DMS79 treated with DMSO at 0.1 percent for 48 hours (cell line): ENCODE measurements at regions not wholly inside any gene's neighbourhood (a gene's known extent, or its start where the extent isn't known, plus 50 kb on each side); places are given as distances from the start of the nearest gene placed in this dataset.
A peak's percentile ranks its signal among the peaks of the same experiment; 100 is the strongest.

Experiments used
- DNase-seq: peaks from one replicate; lab custom pipeline; 2025; lab: John Stamatoyannopoulos, UW

DNA sequence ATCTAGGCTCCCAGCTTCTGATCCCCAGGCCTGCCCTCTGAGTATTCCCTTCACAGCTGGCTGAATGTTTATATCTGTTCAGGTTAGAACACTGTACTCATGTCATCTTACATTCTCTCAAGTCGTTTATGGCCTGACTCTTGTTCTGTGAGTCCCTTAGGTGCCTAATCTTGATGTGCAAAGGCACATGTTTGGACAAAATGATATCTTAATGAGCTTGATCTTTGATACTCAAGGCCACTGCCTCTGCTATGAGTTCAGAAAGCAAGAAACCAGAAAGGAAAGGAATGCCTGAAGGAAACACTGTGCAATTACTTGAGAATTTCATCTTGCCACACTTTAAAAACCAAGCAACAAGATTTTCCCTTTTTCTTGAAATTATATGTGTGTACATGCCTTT is 391.8 kb upstream of the ZNF608 start:
- no peak for DNase-seq

DNA sequence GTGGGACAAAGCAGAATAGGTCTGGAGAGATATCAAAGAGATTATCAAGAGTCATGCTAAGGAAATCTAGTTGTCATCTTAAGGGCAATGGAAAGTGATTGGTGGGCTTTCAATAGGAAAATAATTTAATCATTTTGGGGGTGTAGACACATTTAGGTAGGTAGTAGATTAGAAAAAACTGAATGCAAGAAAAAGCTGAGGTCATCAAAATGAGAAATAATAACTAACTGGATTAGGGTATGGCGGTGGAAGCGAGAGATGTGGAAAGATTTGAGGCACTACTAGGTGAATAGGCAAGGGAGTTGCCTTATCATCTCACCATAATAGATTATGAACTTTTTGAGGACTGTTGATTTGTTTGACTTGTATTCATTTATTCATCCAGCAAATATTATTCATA is 393.2 kb upstream of the ZNF608 start:
- DNase-seq = no peak

DNA sequence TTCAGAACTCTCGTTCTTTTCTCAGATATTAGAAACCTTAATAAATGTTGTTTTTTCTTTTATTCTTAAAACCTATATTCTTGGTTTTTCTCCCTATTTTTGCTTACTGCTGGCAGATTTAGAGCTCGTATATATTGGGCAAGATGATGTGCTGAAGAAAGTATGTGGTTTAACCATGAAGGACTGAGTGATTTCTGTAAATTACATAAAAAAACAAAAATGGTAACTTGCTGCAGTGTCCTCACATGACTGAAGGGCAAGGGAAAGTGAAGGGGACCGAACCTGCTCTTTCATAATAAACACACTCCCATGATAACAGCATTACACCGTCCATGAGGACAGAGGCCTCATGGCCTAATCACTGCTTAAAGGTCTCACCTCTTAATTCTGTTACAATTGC is 393.8 kb upstream of the ZNF608 start:
- DNase-seq = no peak

DNA sequence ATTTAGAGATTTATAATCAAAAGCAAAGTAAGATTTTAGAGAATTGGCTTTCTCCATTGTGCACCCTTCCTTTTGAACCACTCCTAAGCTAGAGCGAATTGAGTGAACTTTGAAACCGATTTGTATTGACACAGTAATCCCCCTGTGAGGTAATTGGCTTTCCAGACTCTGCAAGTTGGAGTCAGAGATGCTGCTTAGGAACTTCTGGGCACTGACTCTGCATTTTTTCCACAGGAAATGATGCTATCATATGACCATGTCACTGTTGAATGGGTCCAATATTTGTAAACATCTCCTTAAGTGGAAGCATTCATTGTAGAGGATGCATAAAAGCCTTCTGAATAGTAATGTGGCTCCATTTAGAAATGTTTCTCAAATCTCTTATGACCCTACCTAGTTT is 394.4 kb upstream of the ZNF608 start:
- DNase-seq = no peak

DNA sequence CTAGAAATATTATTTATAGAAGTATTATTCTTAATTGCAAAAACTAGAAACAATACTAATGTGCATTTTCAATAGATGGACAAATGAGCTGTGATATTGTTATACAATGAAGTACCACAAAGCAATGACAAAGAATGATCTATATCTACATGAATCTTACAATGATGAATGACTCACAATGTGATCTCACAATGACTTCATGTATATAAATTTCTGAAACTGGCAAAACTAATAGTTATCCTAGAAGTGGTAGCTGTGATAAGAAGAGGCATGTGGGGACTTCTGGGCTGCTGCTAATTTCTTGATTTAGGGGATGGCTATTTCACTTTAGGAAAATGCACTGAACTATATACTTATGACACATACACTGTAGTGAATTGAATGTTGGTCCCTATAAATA is 396.0 kb upstream of the ZNF608 start:
- DNase-seq = no peak

DNA sequence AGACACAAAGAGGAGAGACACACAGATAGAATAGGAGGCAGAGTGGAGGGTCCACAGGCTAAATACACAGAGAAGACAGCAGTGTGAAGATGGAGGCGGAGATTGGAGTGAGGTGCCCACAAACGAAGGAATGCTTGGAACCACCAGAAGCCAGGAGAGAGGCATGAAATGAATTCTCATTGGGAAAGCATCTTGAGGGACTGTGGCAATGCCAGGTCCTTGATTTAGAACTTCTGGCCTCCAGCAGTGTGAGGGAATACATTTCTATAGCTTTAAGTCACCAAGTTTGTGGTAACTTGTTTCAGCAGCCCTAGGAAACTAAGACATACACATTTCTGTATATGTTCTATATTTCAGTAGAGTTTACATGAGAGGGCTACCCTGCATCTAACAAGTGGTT is 396.6 kb upstream of the ZNF608 start:
- no peak for DNase-seq

DNA sequence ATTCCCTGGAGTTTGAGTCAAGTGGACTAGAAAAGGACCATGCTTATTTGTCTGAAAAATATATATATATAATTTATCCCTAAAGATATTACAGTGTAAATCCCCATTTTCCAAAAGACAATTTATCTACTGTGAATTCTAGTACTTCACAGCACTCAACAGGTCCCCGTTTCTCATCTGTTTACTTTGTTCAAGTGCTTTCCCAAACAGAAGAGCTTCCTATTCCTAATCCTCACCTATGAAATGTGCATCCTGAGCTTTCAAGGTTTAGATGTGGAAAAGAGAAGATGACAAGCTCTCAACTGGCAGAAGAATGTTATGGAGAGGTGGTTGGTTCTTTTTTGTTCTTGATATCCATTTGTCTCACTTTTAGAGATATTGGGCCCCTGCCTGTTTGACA is 401.6 kb upstream of the ZNF608 start:
- DNase-seq = no peak

DNA sequence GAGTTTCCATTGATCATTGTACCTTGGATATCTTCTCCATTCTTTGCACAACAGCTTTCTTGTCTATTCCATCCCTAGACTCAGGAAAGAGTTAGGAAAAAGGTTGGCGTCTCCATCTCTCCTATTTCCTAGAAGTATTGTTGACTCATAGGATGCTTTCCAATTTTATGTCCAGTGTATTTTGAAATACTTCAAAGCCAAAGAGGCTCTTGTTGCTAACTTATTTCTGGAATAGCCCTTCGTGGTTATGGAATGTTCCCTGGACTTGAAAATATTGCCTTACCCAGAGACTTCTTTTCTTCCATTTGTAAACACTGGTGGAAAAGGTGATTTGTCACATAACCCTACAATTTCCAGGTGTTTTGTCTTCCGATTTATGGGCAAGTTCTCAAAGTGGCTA is 402.3 kb upstream of the ZNF608 start:
- no peak for DNase-seq

DNA sequence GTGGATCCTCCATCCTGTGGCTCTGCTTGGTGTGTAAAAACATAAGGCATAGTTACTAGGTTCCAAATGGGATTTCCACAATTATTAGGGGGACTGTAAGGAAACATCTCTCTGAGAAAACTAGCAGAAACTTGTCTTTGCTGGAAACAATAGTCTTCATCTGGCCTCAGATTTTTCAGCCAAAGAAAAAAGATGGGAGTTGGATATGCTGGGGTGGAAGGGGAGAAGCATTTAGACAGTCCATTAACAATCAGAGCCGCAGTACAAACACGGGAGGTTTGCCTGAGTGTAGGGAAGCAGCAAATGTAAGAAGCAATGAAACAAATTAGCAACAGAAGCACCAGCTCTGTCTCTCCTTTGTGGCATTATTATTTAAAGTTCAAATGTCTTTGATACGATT is 402.7 kb upstream of the ZNF608 start:
- DNase-seq = no peak

DNA sequence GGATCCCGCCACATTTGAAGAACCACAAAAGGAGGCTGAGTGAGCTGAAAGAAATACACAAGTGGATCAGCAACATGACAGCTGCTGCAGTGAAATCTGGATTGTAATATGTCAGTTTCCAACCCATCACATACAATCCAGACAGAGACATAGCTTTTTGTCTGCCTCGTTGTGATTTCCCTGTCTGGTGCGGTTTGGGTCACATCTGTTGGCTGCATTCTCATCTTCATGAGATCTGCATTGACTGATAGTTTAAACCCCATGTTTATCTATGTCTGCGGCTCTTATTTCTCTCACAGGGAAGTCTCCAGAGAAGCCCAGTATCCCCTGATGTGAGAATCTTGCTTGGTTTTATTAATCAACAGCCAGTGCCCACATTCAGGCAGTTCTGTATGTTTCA is 403.1 kb upstream of the ZNF608 start:
- no peak for DNase-seq

DNA sequence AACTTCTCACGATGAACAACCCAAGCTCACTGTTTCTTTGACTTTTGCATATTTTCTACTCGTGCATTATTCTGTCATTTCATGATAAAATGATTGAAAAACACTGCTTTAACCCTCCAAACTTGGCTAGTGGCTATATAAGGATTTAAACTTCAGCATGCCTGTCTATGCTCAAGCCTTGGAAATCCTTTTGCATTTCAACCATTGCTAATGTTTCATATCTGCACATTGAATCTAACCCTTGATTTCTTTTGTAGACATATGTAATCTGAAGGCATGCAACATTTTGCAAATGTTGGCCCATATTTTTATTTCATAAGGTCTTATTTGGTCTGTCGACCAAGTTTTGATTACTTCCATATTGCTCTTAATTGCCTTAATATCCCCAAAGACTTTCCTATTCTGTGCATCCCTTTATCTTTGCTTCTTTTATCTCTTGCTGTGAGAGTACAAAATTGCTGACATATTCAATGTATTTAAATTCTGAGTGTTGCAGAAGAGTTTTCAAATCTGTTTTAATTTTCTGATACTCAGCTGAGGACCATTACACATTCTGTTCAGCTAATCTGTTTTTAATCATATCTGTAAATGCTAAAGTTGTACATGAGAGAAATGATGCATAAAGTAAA is 403.7 kb upstream of the ZNF608 start:
- no peak for DNase-seq

DNA sequence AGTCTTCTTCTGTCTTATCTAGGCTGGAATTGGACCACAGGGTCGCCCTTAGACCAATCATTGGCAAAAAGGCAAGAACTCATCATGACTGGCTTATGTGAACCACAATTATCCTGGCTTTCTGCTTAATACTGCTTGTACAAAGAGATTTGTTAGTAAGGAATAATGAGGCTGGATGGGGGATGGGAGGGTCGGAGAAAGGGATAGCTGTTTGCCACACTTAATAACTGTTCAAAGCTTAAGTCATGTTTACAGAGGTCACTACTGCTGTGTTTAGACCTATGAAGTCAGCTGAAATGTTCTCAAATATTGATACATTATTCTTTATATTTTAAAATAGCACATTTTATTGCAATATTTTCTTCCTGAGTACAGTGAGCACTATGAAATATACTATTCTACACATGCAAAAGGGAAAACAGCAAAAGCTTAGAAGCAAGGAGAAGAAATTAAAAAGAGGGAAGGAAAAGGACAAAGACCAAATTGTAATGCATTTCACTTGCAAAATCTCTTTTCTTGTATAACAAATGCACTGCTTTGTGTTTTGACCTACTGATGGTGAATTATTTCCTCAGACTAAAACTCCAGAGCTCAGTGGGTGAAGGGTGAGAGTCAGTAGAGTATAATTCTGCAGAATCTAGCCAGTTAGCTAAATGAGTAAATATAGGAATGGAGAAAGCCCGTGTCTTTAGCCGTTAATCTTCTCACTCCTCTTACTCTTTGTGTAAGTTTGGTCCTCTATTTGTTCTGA is 404.9 kb upstream of the ZNF608 start:
- no peak for DNase-seq

DNA sequence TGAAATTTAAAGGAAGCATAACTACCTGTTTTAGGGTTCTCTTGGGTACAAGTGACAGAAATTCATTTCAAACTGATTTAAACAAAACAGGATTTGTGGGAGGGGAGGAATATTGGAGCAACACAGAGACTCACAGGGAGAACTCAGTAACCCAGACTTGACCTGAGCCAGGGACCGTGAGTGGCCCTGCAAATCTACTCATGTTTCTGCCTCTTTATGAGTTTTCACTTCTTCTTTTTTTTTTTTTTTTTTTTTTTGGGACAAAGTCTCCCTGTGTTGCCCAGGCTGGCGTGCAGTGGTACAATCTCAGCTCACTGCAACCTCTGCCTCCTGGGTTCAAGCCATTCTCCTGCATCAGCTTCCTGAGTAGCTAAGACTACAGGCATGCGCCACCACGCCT is 405.6 kb upstream of the ZNF608 start:
- DNase-seq = no peak

DNA sequence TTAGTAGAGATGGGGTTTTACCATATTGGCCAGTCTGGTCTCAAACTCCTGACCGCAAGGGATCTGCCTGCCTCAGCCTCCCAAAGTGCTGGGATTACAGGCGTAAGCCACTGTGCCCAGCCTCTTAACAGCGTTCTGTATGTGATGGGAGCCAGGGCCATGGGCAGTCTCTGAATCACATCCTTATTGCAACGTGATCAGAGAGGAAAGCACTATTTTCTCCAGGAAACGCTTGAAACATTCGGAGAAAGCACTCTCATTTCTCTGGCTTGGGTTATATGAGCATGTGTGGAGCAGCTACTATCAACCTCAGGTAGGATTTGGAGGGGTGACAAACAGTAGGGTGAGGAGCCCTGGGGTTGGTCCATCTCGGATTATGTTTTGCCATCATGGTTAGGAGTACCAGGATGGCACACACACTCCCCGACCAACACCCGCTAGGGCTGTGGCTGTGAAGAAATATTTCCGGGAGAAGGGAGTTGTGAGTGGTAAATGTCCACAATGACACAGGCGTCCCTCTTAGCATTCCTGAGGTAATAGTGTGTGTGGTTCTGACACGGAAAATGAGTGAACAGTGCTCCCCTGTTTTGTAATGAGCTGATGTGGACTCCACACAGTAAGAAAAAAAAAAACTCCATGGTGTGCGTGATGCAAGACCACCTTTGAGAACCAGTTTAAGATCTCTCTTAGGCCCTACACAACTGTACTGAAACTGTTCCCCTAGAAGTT is 406.2 kb upstream of the ZNF608 start:
- no peak for DNase-seq

DNA sequence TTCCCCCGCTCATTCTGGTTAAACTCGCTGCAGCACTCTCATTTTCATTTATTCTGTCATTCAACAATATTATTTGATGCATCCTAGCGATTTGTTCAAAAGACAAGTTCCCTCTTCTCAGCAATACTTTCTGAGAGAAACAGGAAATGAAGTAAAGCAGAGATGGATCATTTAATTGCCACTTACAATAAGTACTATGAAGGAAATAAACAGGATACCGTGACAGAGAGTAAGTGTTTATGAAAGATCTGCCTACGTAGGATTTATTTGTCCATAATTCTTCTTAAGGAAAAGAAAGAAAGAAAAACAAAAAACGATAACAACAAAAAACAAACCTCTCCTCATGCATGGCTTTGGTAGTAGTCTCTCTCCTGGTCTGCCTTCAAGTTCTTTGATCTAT is 406.8 kb upstream of the ZNF608 start:
- DNase-seq = peak; percentile 3

DNA sequence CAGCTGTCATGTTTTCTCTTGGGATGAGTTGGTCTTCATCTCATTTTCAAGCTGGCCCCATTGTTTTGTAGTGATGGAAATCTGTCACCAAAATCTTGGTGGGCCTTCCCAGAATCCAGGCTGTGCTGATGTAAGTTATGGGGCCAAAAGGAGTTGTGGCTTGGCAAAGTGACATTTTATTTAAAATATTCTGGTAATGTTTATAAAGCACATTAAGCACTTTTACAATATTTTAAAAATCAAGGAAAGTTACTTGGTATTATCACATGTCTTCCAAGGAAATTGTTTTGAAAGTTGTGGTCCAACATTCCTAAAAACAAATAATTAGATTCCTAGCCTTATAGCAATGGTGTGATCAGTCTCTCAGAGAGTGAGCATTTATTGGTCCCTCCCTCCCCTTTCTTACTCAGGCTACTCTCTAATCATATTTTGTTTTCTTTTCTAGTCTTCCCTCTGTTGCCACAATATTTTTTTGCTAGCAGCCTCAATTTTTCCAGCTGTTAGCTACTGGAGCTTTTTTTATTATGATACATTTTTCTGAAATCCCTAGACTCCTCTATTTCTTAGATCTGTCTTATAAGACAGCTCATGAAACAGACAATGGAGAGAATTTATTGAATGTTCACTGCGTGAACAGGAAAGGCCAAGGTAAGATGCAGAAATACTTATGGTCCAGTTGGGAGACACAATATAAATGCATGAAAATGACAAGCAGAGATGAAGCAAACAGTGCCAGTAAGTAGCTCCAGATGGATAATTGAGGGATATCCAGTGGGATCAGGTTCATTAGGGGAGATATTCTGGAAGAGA is 408.1 kb upstream of the ZNF608 start:
- DNase-seq = no peak

DNA sequence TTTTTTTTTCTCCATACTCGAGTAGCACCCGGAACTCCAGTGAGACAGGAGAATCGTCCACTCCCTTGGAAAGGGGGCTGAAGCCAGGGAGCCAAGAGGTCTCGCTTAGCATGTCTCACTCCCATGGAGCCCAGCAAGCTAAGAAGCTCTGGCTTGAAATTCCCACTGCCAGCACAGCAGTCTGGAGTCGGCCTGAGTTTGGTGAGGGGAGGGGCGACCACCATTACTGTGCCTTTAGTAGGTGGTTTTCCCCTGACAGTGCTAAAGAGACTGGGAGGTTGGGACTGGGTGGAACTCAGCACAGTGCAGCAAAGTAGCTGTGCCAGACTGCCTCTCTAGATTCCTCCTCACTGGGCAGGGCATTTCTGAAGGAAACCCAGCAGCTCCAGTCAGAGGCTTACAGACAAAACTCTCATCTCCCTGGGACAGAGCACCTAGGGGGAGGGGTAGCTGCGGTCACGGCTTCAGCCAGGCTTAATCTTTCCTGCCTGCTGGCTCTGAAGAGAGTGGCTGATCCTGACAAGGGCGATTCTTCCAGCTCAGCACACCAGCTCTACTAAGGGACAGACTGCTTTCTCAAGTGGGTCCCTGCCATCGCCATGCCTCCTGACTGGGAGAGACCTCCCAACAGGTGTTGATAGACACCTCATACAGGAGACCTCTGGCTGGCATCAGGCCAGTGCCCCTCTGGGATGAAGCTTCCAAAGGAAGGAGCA is 414.5 kb upstream of the ZNF608 start:
- DNase-seq = no peak

DNA sequence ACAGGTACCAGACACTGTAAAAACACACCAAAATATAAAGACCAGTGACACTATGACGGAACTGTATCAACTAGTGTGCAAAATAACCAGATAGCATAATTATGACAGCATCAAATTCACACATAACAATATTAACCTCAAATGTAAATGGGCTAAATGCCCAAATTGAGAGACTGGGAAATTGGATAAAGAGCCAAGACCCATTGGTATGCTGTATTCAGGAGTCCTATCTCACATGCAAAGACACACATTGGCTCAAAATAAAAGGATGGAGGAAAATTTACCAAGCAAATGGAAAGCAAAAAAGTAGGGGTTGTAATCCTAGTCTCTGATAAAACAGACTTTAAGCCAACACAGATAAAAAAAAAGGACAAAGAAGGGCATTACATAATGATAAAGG is 416.3 kb upstream of the ZNF608 start:
- DNase-seq = no peak

DNA sequence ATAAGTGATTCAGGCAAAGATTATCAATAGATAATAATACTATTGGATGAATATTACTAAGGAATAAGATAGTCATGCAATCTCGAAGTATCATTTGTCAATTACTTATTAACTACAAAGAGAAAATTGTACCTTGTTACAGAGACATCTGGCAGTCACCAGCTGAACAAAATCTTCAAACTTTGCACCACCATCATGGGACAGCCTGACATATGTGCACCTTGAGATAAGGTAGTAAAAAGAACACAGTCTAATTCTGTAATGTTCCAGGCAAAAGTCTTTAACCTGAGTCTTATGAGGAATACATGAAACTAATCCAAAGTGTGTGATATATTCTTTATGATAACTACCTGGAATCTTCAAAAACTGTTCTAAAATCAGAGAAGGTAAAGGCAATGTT is 423.0 kb upstream of the ZNF608 start:
- no peak for DNase-seq

DNA sequence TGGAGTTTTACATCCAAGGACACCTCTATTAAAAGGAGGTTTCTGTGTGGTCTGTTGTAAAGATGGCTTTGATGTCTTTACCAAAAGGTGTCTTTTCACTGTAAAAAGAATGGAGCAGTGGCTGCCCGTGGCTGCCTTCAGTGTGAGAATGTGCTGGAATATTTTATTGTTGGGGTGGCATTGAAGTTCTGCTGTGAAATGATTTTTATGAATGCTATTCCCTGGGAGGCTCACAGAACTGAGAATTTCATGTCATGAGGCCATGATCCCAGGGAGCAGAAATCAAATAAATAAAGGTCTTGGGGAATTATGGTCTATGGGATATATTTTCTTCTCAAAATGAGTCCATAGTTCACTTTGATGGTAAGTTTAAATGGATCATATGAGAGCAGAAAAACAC is 425.2 kb upstream of the ZNF608 start:
- DNase-seq = no peak

DNA sequence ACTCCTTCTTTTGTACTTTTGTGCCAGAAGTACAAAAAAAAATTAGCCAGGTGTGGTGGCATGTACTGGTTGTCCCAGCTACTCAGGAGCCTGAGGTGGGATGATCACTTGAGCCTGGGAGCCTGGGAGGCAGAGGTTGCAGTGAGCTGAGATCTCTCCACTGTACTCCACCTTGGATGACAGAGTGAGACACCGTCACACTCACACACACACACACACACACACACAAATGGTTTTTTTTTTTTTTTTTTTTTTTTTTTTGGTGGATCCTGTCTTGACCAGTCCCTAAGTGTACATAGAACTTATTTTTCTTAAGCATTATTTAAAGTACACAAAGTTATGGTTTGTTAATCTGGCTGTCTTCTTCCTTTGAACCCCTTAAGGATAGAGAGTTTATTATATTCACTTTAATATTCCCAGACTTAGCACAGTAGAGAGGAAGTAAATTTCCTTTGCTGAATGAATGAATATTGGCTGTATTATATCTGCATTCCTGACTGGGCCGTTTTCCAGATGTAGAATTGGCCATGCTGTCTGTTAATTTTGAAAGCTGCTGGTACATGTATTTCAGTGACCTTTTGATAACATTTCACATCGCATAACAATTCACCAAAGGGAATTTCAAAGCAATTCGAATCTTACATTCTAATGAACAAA is 429.0 kb upstream of the ZNF608 start:
- no peak for DNase-seq
